ENCODE measurements at regions not wholly inside any gene's neighbourhood (a gene's known extent, or its start where the extent isn't known, plus 50 kb on each side); places are given as distances from the start of the nearest gene placed in this dataset.
A peak's percentile ranks its signal among the peaks of the same experiment; 100 is the strongest.

- Histone ChIP-seq H3K27me3 (replicated peaks in 1 of 2; ENCODE audit: control insufficient read depth in 2 of 2, insufficient read depth in 2 of 2, low read length in 1 of 2) (no peaks in the 10 kb centered on the region), H4K20me1 (ENCODE audit: control insufficient read depth, insufficient read depth) (no peaks in the 10 kb centered on the region), H3K9ac (ENCODE audit: control insufficient read depth, insufficient read depth, low read length) (peak overlapping the region; percentile 35), H3K27ac (ENCODE audit: control insufficient read depth, insufficient read depth) (peak overlapping the region; percentile 83), H3K36me3 (ENCODE audit: control insufficient read depth in 2 of 2, insufficient read depth in 2 of 2, low read length in 1 of 2) (no peaks in the 10 kb centered on the region), H2AFZ (ENCODE audit: control insufficient read depth, low read depth, low read length) (peak overlapping the region; percentile 64), H3K4me2 (ENCODE audit: control insufficient read depth, insufficient read depth) (peak overlapping the region; percentile 89), H3K9me3 (replicated peaks; ENCODE audit: control insufficient read depth, insufficient read depth, low read length) (no peaks in the 10 kb centered on the region; the same call in 2 of the 3 replicates), H3K4me1 (ENCODE audit: control insufficient read depth, insufficient read depth, low read length) (peaks cover 15% of the 10 kb centered on the region; the same call in 1 of the 2 replicates), H3K4me3 (peak overlapping the region; percentile 33; the same call in 1 of the 2 replicates), H3K79me2 (ENCODE audit: control insufficient read depth, insufficient read depth, low read length) (no peaks in the 10 kb centered on the region; the same call in 1 of the 2 replicates)
- TSS peak; percentile 88 for BruUV-seq (replicated peaks)
- in situ Hi-C loops (cut with MboI) (no loop called here), intact Hi-C loops (cut with micrococcal nuclease; ENCODE audit: unreplicated experiment) (loop anchor here (1.0 to 2.0 kb wide), 3 partner anchors 24 to 92 kb away; no protein-coding TSS in a partner anchor)
- ATAC-seq = peak; percentile 82
- no peak for DNase-seq (ENCODE audit: low read depth, low spot score)
- ChIA-PET RAD21 (ENCODE audit: unreplicated experiment) (interaction anchor here (0.6 to 4.4 kb wide), 27 partner anchors 8 to 406 kb away, joined by 3 to 47 read pairs (median 4); partner anchors contain the start of gene ATP2B1), SMC1A (ENCODE audit: uncharacterized antibody, unreplicated experiment) (interaction anchor here (0.6 to 7.9 kb wide), 31 partner anchors 11 to 406 kb away, joined by 3 to 154 read pairs (median 5); no protein-coding TSS in a partner anchor), CTCF (interaction anchor here (0.6 to 4.5 kb wide), 16 partner anchors 9 to 342 kb away, joined by 3 to 22 read pairs (median 4); partner anchors contain the start of gene ATP2B1), POLR2A (interaction anchor here (0.6 to 3.0 kb wide), 9 partner anchors 10 to 398 kb away, joined by 3 to 22 read pairs (median 3); partner anchors contain the start of gene ATP2B1)
- TF ChIP-seq RAD21 (IDR thresholded peaks at IDR 0.05; ENCODE audit: insufficient read depth, low read depth, low read length) (0 out of 2 replicates have a peak, but pooled peaks have one; percentile 9), POLR2AphosphoS2 (IDR thresholded peaks at IDR 0.05; ENCODE audit: low read depth, low read length) (no peak), STAT3 (IDR thresholded peaks at IDR 0.05; ENCODE audit: low read depth, low read length) (0 out of 2 replicates have a peak, but pooled peaks have one; percentile 75), MEF2B (IDR thresholded peaks at IDR 0.05; ENCODE audit: partially characterized antibody, poor library complexity, severe bottlenecking) (peak; percentile 61), SMARCA5 (IDR thresholded peaks at IDR 0.05) (0 out of 2 replicates have a peak, but pooled peaks have one; percentile 37)
- FAIRE-seq = no peak
- 3% methylated on average over 1 of the region's 1 CpG for WGBS (ENCODE audit: insufficient coverage, insufficient replicate concordance, low lambda C conversion rate, missing lambda C conversion rate)
These were observed 241.8 kb upstream of the ATP2B1 start for GRCh38 chr12:89950421-89950820.

All from GM12878 (cell line).